ENCODE measurements at regions not wholly inside any gene's neighbourhood (a gene's known extent, or its start where the extent isn't known, plus 50 kb on each side); places are given as distances from the start of the nearest gene placed in this dataset.

DNA sequence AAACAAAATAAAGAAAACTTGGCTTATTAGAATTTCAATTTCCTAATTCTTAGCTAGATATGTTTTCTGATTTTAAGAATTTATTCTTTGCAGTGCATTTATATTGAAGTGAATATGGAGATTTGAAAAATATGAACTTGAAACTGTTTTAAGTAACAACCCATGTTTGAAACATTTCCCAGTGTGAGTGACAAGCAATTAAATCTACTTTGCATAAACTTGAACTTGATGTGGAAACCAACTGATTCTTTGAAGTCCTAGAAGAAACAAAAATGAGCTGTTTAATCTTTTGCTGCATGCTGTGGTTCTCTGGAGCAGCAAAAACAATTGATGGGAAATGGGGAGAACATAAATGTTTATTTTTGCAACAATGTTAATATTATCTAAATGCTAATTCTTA, 430.2 kb downstream of the ARL4A start:
- TF ChIP-seq, protein P1, sequence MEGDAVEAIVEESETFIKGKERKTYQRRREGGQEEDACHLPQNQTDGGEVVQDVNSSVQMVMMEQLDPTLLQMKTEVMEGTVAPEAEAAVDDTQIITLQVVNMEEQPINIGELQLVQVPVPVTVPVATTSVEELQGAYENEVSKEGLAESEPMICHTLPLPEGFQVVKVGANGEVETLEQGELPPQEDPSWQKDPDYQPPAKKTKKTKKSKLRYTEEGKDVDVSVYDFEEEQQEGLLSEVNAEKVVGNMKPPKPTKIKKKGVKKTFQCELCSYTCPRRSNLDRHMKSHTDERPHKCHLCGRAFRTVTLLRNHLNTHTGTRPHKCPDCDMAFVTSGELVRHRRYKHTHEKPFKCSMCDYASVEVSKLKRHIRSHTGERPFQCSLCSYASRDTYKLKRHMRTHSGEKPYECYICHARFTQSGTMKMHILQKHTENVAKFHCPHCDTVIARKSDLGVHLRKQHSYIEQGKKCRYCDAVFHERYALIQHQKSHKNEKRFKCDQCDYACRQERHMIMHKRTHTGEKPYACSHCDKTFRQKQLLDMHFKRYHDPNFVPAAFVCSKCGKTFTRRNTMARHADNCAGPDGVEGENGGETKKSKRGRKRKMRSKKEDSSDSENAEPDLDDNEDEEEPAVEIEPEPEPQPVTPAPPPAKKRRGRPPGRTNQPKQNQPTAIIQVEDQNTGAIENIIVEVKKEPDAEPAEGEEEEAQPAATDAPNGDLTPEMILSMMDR (conservative IDR thresholded peaks at IDR 0.05; ENCODE audit: low read depth, low read length), result no peak
- TF ChIP-seq EZH2 (IDR thresholded peaks at IDR 0.05; ENCODE audit: borderline replicate concordance, low read depth, low read length, poor library complexity, severe bottlenecking), result no peak
